GM18858 (cell line): ENCODE measurements at regions not wholly inside any gene's neighbourhood (a gene's known extent, or its start where the extent isn't known, plus 50 kb on each side); places are given as distances from the start of the nearest gene placed in this dataset.
"Not testable (repeated sequence)": the region's sequence is repeated elsewhere in the genome, so short reads cannot be mapped to it uniquely, and the experiment has no call there.

Experiments
- ATAC-seq: cut with Tn5 transposase; IDR thresholded peaks from one replicate; pipeline ENCODE4 v1.9.1; 2021; ENCODE audit not compliant: unreplicated experiment

DNA sequence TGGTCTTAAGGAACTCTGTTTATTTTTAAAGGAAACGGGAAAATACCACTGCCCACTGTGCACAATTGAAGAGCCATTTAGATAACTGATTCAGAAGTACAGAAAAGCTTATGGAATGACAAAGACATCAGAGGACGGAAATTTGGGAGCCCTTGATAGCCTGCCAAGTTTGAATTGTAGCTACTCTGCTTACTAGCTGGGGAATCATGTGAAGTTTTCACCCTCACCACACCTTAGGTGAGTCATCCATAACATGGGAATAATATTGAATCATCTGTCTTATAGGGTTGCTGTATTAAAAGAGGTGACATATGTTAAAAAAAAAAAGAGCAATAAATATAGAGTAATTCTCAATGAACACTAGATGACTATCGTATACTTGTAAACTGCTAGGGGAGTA, 1104.2 kb downstream of the GATA3 start:
- no peak for ATAC-seq

DNA sequence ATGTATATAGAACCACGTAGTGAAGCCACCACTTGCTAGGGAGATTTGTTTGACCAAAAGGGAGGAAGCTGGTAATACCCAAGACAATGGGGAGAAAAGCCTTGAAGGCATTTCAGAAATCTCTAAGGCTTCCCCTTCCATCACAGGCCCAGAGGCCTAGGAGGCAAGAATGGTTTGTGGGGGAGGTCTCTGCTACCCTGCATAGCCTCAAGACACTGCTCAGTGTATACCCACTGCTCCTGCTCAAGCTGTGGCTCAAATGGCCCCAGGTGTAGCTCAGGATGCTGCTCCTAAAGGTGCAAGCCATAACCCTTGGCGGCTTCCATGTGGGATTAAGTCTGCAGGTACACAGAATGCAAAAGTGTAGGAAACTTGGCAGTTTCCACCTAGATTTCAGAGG, 1105.8 kb downstream of the GATA3 start:
- no peak for ATAC-seq

- no peak for ATAC-seq
These were observed 1109.2 kb downstream of the GATA3 start for GRCh38 chr10:9163699-9164098.

GRCh38 chr10:9166770-9167169, 1112.3 kb downstream of the GATA3 start:
- ATAC-seq: no peak

DNA sequence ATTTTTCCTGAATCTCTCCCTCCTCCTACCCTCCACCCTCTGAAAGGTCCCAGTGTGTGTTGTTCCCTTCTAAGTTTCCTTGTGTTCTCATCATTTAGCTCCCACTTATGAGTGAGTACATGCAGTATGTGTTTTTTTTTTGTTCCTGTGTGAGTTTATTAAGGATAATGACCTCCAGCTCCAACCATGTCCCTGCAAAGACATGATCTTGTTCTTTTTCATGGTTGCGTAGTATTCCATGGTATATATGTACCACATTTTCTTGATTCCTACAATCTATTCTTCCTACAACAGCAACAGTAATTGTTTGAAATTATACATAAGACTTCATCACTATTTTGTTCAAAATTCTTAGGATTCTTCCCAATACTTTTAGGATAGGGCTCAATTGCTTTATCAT, 1117.8 kb downstream of the GATA3 start:
- no peak for ATAC-seq

GRCh38 chr10:9175200-9175599, 1120.7 kb downstream of the GATA3 start:
- ATAC-seq: no peak

- ATAC-seq: not testable (repeated sequence)
These were observed 1128.9 kb downstream of the GATA3 start for GRCh38 chr10:9183197-9183880.

- no peak for ATAC-seq
These were observed 1133.7 kb downstream of the GATA3 start for GRCh38 chr10:9188022-9188810.

GRCh38 chr10:9189448-9189847, 1135.0 kb downstream of the GATA3 start:
- no peak for ATAC-seq

GRCh38 chr10:9193120-9193519, 1138.6 kb downstream of the GATA3 start:
- ATAC-seq: no peak

DNA sequence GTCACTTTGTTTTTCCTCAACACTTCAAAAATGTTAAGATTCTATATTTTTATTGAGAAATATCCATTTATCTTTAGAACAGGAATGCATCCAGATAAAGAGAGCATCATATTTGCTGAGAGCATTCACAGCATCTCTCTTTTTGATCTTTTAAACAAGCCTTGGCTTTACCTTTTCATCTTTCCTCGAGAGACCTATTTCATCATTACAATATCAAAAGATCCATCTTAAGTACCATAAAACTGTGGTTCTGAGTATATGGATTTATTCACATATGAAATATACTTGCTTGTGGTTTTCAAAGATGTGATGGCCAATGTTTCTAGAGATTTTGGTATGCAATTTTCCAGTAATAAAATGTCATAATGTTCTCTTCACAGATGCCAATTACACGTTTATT, 1140.9 kb downstream of the GATA3 start:
- no peak for ATAC-seq

GRCh38 chr10:9198611-9199010, 1144.1 kb downstream of the GATA3 start:
- no peak for ATAC-seq

- no peak for ATAC-seq
These were observed 1151.1 kb downstream of the GATA3 start for GRCh38 chr10:9205558-9205957.

DNA sequence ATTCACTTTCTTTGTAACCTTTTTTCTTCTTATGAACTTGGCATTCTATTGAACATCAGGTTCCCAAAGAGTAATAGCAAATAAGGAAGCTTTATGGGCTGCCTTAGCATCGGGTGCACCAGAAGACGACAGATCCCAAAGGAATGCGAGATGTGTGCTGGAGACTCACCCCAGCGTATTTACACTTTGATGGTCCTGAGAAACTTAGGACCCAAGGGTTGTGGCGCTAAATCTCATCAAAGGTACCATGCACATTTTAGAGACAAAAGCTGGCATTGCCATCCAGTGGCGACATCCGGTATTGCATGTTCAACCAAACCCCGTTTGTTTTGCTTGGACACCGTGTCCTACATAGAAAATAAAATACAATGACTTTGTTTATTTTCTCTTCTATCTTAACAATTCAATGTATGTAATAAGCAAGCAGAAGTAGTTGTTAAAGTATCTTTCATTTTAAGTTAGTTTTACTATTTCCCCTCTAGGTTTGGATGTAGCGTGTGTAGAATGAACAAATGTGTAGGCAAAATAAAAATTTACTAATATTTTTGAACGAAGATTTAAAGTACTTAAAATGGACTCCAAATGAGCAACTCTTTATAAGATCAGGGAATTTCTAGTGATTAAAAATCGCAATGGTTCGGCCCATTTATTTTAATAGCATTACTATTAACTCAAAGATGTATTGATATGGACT, 1154.8 kb downstream of the GATA3 start:
- ATAC-seq: peak; percentile 92

- no peak for ATAC-seq
These were observed 1156.7 kb downstream of the GATA3 start for GRCh38 chr10:9211228-9211627.

GRCh38 chr10:9214618-9215017, 1160.1 kb downstream of the GATA3 start:
- ATAC-seq: no peak

GRCh38 chr10:9215121-9215520, 1160.6 kb downstream of the GATA3 start:
- ATAC-seq: no peak

DNA sequence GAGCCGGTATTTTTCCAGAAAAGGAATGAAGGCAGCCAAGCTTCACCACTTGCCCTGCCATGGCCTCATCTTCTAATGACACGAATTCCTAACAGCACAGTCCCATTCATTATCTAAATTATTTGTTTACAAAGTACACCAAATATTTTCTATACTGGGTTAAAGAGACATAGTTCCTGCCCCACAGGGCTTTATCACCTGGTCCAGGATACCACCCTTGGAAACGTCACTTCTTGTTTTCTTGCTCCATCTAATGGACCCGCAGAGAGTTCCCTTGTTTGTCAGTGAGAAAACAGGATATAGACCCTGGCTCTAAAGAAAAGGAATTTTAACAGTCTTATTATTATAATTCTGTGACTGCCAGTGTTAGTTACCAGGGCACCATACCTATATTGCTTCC, 1165.4 kb downstream of the GATA3 start:
- no peak for ATAC-seq

GRCh38 chr10:9222917-9223316, 1168.4 kb downstream of the GATA3 start:
- ATAC-seq: no peak

GRCh38 chr10:9227679-9228365, 1173.3 kb downstream of the GATA3 start:
- ATAC-seq: no peak

GRCh38 chr10:9228771-9229170, 1174.3 kb downstream of the GATA3 start:
- no peak for ATAC-seq
